PC-9 (cell line): ENCODE measurements at regions not wholly inside any gene's neighbourhood (a gene's known extent, or its start where the extent isn't known, plus 50 kb on each side); places are given as distances from the start of the nearest gene placed in this dataset.

Experiments
- CTCF ChIP-seq: fragments of 200-600 bp; sonication (generic); conservative IDR thresholded peaks from 2 replicates; pipeline ENCODE4 v1.6.1; 2017; ENCODE audit warnings: mixed run types, antibody characterized with exemption, mild to moderate bottlenecking, moderate library complexity
- EZH2 ChIP-seq: fragments of 200-600 bp; sonication (generic); IDR thresholded peaks from 2 replicates; pipeline ENCODE4 v1.8.0; 2017; ENCODE audit warnings: antibody characterized with exemption, low read depth

- TF ChIP-seq CTCF (no peak), EZH2 (no peak)
Observed at GRCh38 chr2:228942856-228943255, 328.2 kb downstream of the PID1 start.
